SH-SY5Y (cell line): ENCODE measurements at regions not wholly inside any gene's neighbourhood (a gene's known extent, or its start where the extent isn't known, plus 50 kb on each side); places are given as distances from the start of the nearest gene placed in this dataset.
A peak's percentile ranks its signal among the peaks of the same experiment; 100 is the strongest.

ENCODE experiments used
- GATA2 ChIP-seq: IDR thresholded peaks from 2 replicates; pipeline ENCODE4 v1.6.1; 2011; ENCODE audit warnings: mild to moderate bottlenecking, low read depth, low read length
- GATA3 ChIP-seq: IDR thresholded peaks from 2 replicates; pipeline ENCODE4 v1.6.1; 2011; ENCODE audit warnings: low read depth, mild to moderate bottlenecking, low read length, moderate library complexity

GRCh38 chr2:601806-602455 is 75.3 kb downstream of the TMEM18 start:
- TF ChIP-seq GATA2 (no peak), GATA3 (no peak)

GRCh38 chr2:601387-601698 is 75.9 kb downstream of the TMEM18 start:
- no peak for TF ChIP-seq GATA2
- TF ChIP-seq GATA3: no peak

- TF ChIP-seq GATA2: no peak
- no peak for TF ChIP-seq GATA3
These were observed 76.4 kb downstream of the TMEM18 start for GRCh38 chr2:600542-601386.

GRCh38 chr2:599601-600000 is 77.6 kb downstream of the TMEM18 start:
- no peak for TF ChIP-seq GATA3
- TF ChIP-seq GATA2: no peak

- no peak for TF ChIP-seq GATA3
- TF ChIP-seq GATA2: no peak
These were observed 79.0 kb downstream of the TMEM18 start for GRCh38 chr2:598058-598802.

- TF ChIP-seq GATA2 (no peak; the same call in 1 of the 2 replicates), GATA3 (no peak)
These were observed 81.2 kb downstream of the TMEM18 start for GRCh38 chr2:595831-596592.

GRCh38 chr2:595141-595815 is 81.9 kb downstream of the TMEM18 start:
- TF ChIP-seq GATA3 (no peak), GATA2 (peak; percentile 42)

- no peak for TF ChIP-seq GATA3
- no peak for TF ChIP-seq GATA2
These were observed 82.8 kb downstream of the TMEM18 start for GRCh38 chr2:594297-594949.

- TF ChIP-seq GATA2 (no peak), GATA3 (no peak)
These were observed 83.7 kb downstream of the TMEM18 start for GRCh38 chr2:593356-594026.

GRCh38 chr2:592737-593136 is 84.5 kb downstream of the TMEM18 start:
- no peak for TF ChIP-seq GATA2

- TF ChIP-seq GATA3 (no peak), GATA2 (no peak)
These were observed 86.7 kb downstream of the TMEM18 start for GRCh38 chr2:590214-591175.
